ENCODE measurements at regions not wholly inside any gene's neighbourhood (a gene's known extent, or its start where the extent isn't known, plus 50 kb on each side); places are given as distances from the start of the nearest gene placed in this dataset.
A peak's percentile ranks its signal among the peaks of the same experiment; 100 is the strongest.

GRCh38 chr6:74100719-74101287 is 404.8 kb downstream of the CD109 start:
- no peak for DNase-seq (ENCODE audit: low read depth)

DNA sequence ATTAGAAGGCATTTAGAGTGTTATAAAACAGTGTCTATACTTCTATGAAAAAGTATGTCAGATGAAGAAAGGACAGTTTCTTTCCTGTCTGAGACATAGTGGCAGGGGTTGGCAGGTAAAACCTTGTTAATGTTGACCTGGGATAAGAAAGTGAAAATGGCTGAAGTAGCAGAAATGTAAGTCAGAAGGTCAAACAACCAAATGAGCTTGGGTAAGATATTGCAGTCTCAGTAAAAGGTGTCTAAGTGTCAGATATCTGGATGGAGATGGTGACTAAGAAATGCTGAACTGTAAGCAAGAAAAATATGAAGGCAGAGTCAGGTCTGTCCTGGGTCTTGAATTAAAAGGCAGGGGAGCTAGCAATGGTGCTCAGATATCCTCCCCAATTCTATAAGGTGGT is 400.3 kb downstream of the CD109 start:
- no peak for TF ChIP-seq CTCF (IDR thresholded peaks at IDR 0.05; ENCODE audit: low read depth, low read length, missing control alignments)
- in situ Hi-C loops (cut with HindIII; ENCODE audit: low sequenced_read_pairs): loop anchor here (25.0 kb wide), 1 partner anchor 1116 kb away; the partner anchor contains the start of gene COL12A1
- no peak overlapping the region for H3K4me3 ChIP-seq (ENCODE audit: low read depth, low read length)
- DNase-seq (ENCODE audit: low read depth): no peak

More at GRCh38 chr6:74100719-74101287, 404.8 kb downstream of the CD109 start:
- H3K4me3 ChIP-seq (ENCODE audit: low read depth, low read length): no peak overlapping the region
- TF ChIP-seq CTCF (IDR thresholded peaks at IDR 0.05; ENCODE audit: low read depth, low read length, missing control alignments): no peak
- in situ Hi-C loops (cut with HindIII; ENCODE audit: low sequenced_read_pairs): no loop called here

GRCh38 chr6:74093361-74093760 is 397.4 kb downstream of the CD109 start:
- in situ Hi-C loops (cut with HindIII; ENCODE audit: low sequenced_read_pairs): loop anchor here (25.0 kb wide), 1 partner anchor 1119 kb away; the partner anchor contains the start of gene COL12A1
- no peak overlapping the region for H3K4me3 ChIP-seq (ENCODE audit: low read depth, low read length)
- DNase-seq (ENCODE audit: low read depth): no peak
- TF ChIP-seq CTCF (IDR thresholded peaks at IDR 0.05; ENCODE audit: low read depth, low read length, missing control alignments): no peak

DNA sequence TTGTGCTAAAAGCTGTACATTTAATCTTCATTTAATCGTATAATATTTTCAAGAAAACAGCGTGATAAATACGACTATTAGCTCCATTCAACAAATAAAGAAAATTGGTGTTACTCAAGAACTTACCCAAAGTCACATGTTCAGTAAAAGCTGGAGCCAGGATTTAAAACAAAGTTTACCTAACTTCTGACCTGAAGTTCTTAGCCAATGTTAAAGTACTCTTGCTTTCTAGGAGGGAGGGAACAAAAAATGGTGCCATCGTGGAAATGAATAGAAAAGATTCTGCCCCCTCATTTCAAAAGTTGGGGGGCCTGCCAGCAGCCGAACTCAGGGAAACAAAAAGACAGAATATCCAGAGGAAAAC is 395.8 kb downstream of the CD109 start:
- TF ChIP-seq CTCF (IDR thresholded peaks at IDR 0.05; ENCODE audit: low read depth, low read length, missing control alignments): no peak
- no peak for DNase-seq (ENCODE audit: low read depth)
- no peak overlapping the region for H3K4me3 ChIP-seq (ENCODE audit: low read depth, low read length)
- in situ Hi-C loops (cut with HindIII; ENCODE audit: low sequenced_read_pairs): loop anchor here (25.0 kb wide), 1 partner anchor 1121 kb away; the partner anchor contains the start of gene COL12A1

DNA sequence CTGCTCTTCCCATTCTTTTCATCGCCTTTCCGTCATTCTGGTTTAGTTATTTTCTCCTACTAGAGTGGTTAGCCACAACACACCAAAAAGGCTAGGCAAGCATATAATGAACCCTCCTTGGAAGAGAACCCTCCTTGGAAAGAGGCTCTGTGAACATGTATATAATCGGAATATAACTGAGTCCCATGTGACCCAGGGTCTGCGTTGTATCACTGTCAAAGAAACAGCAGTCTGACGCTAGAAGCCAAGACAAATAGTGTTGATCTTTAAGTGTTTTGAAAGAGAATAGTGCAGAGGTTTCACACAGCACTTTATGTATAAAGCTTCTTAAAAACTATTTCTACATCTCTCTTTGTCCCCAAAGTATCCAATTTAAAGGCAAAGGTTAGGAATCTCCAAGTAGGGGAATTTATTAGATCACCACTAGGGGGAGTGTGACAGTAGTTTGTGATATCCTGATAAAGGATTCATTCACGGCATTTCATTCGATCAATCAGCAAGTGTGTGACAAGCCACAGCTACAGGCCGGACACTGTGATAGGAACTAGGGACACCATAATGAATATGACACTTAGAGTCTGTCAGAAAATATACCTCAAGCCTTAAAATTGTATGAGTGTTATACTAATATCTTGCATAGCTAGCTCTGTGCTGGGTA is 395.3 kb downstream of the CD109 start:
- peak; percentile 24 for DNase-seq (ENCODE audit: low read depth)
- H3K4me3 ChIP-seq (ENCODE audit: low read depth, low read length): no peak overlapping the region
- peak; percentile 55 for TF ChIP-seq CTCF (IDR thresholded peaks at IDR 0.05; ENCODE audit: low read depth, low read length, missing control alignments)
- in situ Hi-C loops (cut with HindIII; ENCODE audit: low sequenced_read_pairs): loop anchor here (25.0 kb wide), 1 partner anchor 1121 kb away; the partner anchor contains the start of gene COL12A1

GRCh38 chr6:74087899-74088298 is 391.9 kb downstream of the CD109 start:
- H3K4me3 ChIP-seq (ENCODE audit: low read depth, low read length): no peak overlapping the region
- no peak for DNase-seq (ENCODE audit: low read depth)
- in situ Hi-C loops (cut with HindIII; ENCODE audit: low sequenced_read_pairs): loop anchor here (25.0 kb wide), 1 partner anchor 1124 kb away; the partner anchor contains the start of gene COL12A1
- no peak for TF ChIP-seq CTCF (IDR thresholded peaks at IDR 0.05; ENCODE audit: low read depth, low read length, missing control alignments)
